ENCODE measurements at regions not wholly inside any gene's neighbourhood (a gene's known extent, or its start where the extent isn't known, plus 50 kb on each side); places are given as distances from the start of the nearest gene placed in this dataset.

- no peak for DNase-seq (ENCODE audit: extremely low read depth in 1 of 2, low read depth in 1 of 2)
Observed at GRCh38 chr2:7281231-7282201, 364.3 kb downstream of the RNF144A start.

GRCh38 chr2:7286120-7286519 lies 368.9 kb downstream of the RNF144A start:
- DNase-seq (ENCODE audit: extremely low read depth in 1 of 2, low read depth in 1 of 2): no peak

GRCh38 chr2:7288484-7288883 lies 371.3 kb downstream of the RNF144A start:
- DNase-seq (ENCODE audit: extremely low read depth in 1 of 2, low read depth in 1 of 2): no peak

- DNase-seq (ENCODE audit: extremely low read depth in 1 of 2, low read depth in 1 of 2): no peak
Observed at GRCh38 chr2:7289697-7290096, 372.5 kb downstream of the RNF144A start.

- no peak for DNase-seq (ENCODE audit: extremely low read depth in 1 of 2, low read depth in 1 of 2)
Observed at GRCh38 chr2:7292154-7292691, 375.0 kb downstream of the RNF144A start.

GRCh38 chr2:7309582-7309981 lies 392.4 kb downstream of the RNF144A start:
- no peak for DNase-seq (ENCODE audit: extremely low read depth in 1 of 2, low read depth in 1 of 2)

- DNase-seq (ENCODE audit: extremely low read depth in 1 of 2, low read depth in 1 of 2): no peak
Observed at GRCh38 chr2:7324706-7325105, 407.5 kb downstream of the RNF144A start.

- no peak for DNase-seq (ENCODE audit: extremely low read depth in 1 of 2, low read depth in 1 of 2)
Observed at GRCh38 chr2:7325186-7325585, 408.0 kb downstream of the RNF144A start.

GRCh38 chr2:7329465-7329864 lies 412.3 kb downstream of the RNF144A start:
- DNase-seq (ENCODE audit: extremely low read depth in 1 of 2, low read depth in 1 of 2): no peak

- DNase-seq (ENCODE audit: extremely low read depth in 1 of 2, low read depth in 1 of 2): no peak
Observed at GRCh38 chr2:7333189-7333765, 416.1 kb downstream of the RNF144A start.

- no peak for DNase-seq (ENCODE audit: extremely low read depth in 1 of 2, low read depth in 1 of 2)
Observed at GRCh38 chr2:7333960-7334493, 416.8 kb downstream of the RNF144A start.

GRCh38 chr2:7338961-7339360 lies 421.7 kb downstream of the RNF144A start:
- DNase-seq (ENCODE audit: extremely low read depth in 1 of 2, low read depth in 1 of 2): no peak

GRCh38 chr2:7346336-7346735 lies 429.1 kb downstream of the RNF144A start:
- DNase-seq (ENCODE audit: extremely low read depth in 1 of 2, low read depth in 1 of 2): no peak

GRCh38 chr2:7348761-7349160 lies 431.5 kb downstream of the RNF144A start:
- no peak for DNase-seq (ENCODE audit: extremely low read depth in 1 of 2, low read depth in 1 of 2)

- no peak for DNase-seq (ENCODE audit: extremely low read depth in 1 of 2, low read depth in 1 of 2)
Observed at GRCh38 chr2:7352191-7352590, 435.0 kb downstream of the RNF144A start.

GRCh38 chr2:7353571-7353970 lies 436.4 kb downstream of the RNF144A start:
- no peak for DNase-seq (ENCODE audit: extremely low read depth in 1 of 2, low read depth in 1 of 2)

- no peak for DNase-seq (ENCODE audit: extremely low read depth in 1 of 2, low read depth in 1 of 2)
Observed at GRCh38 chr2:7355781-7356180, 438.6 kb downstream of the RNF144A start.

- DNase-seq (ENCODE audit: extremely low read depth in 1 of 2, low read depth in 1 of 2): no peak
Observed at GRCh38 chr2:7356909-7357584, 439.8 kb downstream of the RNF144A start.

GRCh38 chr2:7357993-7358392 lies 440.8 kb downstream of the RNF144A start:
- no peak for DNase-seq (ENCODE audit: extremely low read depth in 1 of 2, low read depth in 1 of 2)

- DNase-seq (ENCODE audit: extremely low read depth in 1 of 2, low read depth in 1 of 2): no peak
Observed at GRCh38 chr2:7358865-7359447, 441.7 kb downstream of the RNF144A start.

- DNase-seq (ENCODE audit: extremely low read depth in 1 of 2, low read depth in 1 of 2): no peak
Observed at GRCh38 chr2:7363906-7364305, 446.7 kb downstream of the RNF144A start.
